ENCODE measurements at regions not wholly inside any gene's neighbourhood (a gene's known extent, or its start where the extent isn't known, plus 50 kb on each side); places are given as distances from the start of the nearest gene placed in this dataset.

DNA sequence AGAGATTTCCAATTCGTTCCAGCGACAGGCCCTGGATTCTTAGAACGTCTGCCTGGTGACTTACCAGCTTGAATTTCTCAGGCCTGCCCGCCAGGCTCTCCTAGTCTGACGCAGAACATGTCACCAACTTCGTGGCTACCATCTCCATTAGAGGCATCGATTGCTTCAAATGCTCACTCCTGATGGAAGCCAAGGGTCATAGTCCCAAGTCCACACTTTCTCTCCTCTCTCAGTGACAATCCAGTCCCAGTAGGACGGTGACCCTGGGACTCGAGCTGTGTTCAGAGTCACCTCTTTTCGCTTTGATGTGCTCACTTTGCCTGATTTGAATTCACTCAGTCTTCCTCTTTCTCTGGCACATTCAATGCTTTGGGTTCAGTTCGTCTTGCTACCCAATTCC is 94.8 kb downstream of the GADD45G start:
- Mint-ChIP-seq H3K4me1 (peaks cover 9% of the 10 kb centered on the region), H3K27me3 (ENCODE audit: low read depth, poor library complexity) (peaks cover 21% of the 10 kb centered on the region), H3K27ac (no peak overlapping the region), H3K36me3 (ENCODE audit: low read depth) (no peaks in the 10 kb centered on the region), H3K9me3 (no peaks in the 10 kb centered on the region), H3K4me3 (no peak overlapping the region)
- TF ChIP-seq, protein P1, sequence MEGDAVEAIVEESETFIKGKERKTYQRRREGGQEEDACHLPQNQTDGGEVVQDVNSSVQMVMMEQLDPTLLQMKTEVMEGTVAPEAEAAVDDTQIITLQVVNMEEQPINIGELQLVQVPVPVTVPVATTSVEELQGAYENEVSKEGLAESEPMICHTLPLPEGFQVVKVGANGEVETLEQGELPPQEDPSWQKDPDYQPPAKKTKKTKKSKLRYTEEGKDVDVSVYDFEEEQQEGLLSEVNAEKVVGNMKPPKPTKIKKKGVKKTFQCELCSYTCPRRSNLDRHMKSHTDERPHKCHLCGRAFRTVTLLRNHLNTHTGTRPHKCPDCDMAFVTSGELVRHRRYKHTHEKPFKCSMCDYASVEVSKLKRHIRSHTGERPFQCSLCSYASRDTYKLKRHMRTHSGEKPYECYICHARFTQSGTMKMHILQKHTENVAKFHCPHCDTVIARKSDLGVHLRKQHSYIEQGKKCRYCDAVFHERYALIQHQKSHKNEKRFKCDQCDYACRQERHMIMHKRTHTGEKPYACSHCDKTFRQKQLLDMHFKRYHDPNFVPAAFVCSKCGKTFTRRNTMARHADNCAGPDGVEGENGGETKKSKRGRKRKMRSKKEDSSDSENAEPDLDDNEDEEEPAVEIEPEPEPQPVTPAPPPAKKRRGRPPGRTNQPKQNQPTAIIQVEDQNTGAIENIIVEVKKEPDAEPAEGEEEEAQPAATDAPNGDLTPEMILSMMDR (IDR thresholded peaks at IDR 0.05): no peak
- no peak for DNase-seq

DNA sequence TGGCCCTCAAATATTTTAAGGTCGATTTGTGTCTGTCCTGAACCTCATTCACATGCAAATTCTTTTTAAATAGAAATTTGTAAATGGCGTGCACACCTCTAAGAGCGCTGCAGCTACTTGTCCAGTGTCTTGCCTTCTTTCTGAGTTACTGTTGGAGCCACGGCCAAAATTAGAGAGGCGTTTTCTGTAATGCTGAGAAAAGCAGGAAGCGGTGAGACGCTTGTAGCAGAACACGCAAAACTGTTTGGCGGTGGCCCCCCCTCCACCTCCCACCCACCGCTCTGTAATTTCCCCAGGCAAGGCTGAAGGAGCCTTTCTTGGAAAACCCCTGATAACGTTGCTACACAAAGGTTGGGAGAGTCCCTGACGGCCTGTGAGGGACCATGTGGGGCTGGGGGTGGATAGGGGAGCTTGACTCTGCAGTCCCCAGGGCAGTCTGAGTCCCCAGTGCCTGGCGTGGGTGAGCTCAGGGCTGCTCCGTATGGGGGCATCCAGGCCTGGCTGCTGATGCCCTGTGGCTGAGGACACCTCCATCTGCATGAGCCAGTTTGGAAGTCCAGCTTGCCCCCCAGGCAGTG is 96.5 kb downstream of the GADD45G start:
- Mint-ChIP-seq H3K4me3 (no peak overlapping the region), H3K9me3 (no peaks in the 10 kb centered on the region), H3K36me3 (ENCODE audit: low read depth) (no peaks in the 10 kb centered on the region), H3K27ac (no peak overlapping the region), H3K4me1 (peaks cover 11% of the 10 kb centered on the region), H3K27me3 (ENCODE audit: low read depth, poor library complexity) (peaks cover 16% of the 10 kb centered on the region)
- TF ChIP-seq, protein P1 (IDR thresholded peaks at IDR 0.05): no peak
- DNase-seq: no peak

DNA sequence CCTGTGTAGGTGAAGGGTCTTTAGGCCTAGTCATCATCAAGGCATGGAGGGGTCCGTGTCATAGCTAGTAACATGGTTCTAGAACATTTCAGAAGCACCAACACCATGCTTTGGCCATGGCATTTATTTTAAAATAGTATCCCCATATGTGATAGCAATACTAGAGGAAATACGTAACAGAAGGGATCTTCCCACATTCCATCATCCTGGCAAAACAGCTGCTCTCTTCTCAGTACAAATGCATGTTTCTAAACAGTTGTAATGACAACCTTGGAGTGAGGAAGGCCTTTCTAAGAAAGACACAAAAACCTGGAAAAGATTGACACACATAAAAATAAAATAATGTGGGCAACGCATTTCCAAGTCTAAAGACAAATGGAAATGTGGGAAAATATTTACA is 97.6 kb downstream of the GADD45G start:
- DNase-seq: no peak
- Mint-ChIP-seq H3K27me3 (ENCODE audit: low read depth, poor library complexity) (peaks cover 15% of the 10 kb centered on the region), H3K9me3 (no peaks in the 10 kb centered on the region), H3K36me3 (ENCODE audit: low read depth) (no peaks in the 10 kb centered on the region), H3K4me3 (no peak overlapping the region), H3K27ac (no peak overlapping the region), H3K4me1 (peaks cover 22% of the 10 kb centered on the region)
- TF ChIP-seq, protein P1 (IDR thresholded peaks at IDR 0.05): no peak

DNA sequence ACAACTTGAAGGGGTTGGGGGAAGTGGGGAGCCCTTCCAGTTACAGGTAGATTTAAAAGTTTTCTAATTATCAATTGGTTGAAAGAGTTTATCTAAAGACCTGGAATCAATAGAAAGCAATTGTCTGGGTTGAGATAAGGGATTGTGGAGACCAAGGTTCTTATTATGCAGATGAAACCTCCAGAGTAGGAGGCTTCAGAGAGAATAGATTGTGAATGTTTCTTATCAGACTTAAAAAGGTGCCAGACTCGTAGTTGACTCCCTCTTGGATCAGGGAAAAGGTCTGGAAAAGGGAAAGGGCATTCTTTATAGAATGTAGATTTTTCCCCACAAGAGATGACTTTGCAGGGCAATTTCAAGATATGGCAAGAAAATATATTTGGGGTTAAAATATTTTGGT is 100.8 kb downstream of the GADD45G start:
- no peaks in the 10 kb centered on the region for H3K36me3 Mint-ChIP-seq (ENCODE audit: low read depth)
- peaks cover 27% of the 10 kb centered on the region for H3K27me3 Mint-ChIP-seq (ENCODE audit: low read depth, poor library complexity)
- H3K9me3 Mint-ChIP-seq: no peaks in the 10 kb centered on the region
- TF ChIP-seq, protein P1 (IDR thresholded peaks at IDR 0.05): no peak
- no peak for DNase-seq
- no peak overlapping the region for H3K4me3 Mint-ChIP-seq
- no peak overlapping the region for H3K27ac Mint-ChIP-seq
- peaks cover 36% of the 10 kb centered on the region for H3K4me1 Mint-ChIP-seq

DNA sequence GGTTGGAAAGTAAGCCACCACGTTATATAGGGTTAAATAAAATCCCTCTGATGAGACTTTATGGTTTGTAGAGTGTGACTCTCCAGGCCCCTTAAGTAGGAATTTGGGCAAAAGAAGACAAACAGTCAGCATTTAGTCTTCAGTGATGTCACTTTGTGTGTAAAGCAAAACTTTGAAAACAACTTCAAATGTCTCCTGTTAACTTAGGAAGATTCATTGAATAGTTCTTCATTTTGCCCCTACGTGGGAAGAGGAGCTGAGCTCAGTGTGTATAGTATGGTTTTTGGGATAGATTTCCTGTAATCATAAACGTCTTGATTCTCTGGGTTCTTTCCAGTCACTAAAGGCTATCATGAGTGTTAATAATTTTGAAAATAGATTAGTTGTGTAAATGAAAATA is 101.3 kb downstream of the GADD45G start:
- TF ChIP-seq, protein P1 (IDR thresholded peaks at IDR 0.05): no peak
- Mint-ChIP-seq H3K36me3 (ENCODE audit: low read depth) (no peaks in the 10 kb centered on the region), H3K4me1 (peaks cover 40% of the 10 kb centered on the region), H3K4me3 (no peak overlapping the region), H3K27ac (no peak overlapping the region), H3K9me3 (no peaks in the 10 kb centered on the region), H3K27me3 (ENCODE audit: low read depth, poor library complexity) (peaks cover 30% of the 10 kb centered on the region)
- no peak for DNase-seq

DNA sequence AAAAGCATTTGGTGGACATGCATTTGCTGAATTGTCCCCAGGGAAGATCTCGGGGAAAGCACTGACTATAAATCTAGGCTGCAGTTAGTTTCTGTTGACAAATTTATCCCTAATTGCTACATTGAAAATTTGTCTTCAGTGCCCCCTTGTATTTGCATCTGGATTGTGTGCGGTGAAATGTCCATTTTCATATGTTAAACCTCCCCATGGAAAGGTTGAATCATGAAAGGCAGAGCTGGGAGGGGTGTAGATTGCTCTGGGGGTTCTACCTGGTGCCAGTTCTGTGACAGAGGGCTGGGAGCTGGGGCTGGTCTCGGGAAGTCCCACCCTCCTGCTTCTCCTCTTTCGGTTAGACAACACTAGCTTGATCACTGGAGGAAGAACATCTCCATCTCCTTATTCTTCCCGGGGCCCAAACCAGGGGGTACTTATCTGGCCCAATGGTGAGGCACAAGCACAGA is 101.9 kb downstream of the GADD45G start:
- no peaks in the 10 kb centered on the region for H3K36me3 Mint-ChIP-seq (ENCODE audit: low read depth)
- H3K4me3 Mint-ChIP-seq: no peak overlapping the region
- H3K9me3 Mint-ChIP-seq: no peaks in the 10 kb centered on the region
- TF ChIP-seq, protein P1 (IDR thresholded peaks at IDR 0.05): no peak
- DNase-seq: no peak
- H3K4me1 Mint-ChIP-seq: peaks cover 43% of the 10 kb centered on the region
- H3K27me3 Mint-ChIP-seq (ENCODE audit: low read depth, poor library complexity): peaks cover 30% of the 10 kb centered on the region
- peak overlapping the region; percentile 34 for H3K27ac Mint-ChIP-seq
